ENCODE measurements at regions not wholly inside any gene's neighbourhood (a gene's known extent, or its start where the extent isn't known, plus 50 kb on each side); places are given as distances from the start of the nearest gene placed in this dataset.
A peak's percentile ranks its signal among the peaks of the same experiment; 100 is the strongest.

GRCh38 chr7:84677117-84677732 lies 482.6 kb upstream of the SEMA3A start:
- DNase-seq (ENCODE audit: low spot score), result no peak

- DNase-seq (ENCODE audit: low spot score), result peak; percentile 62
These were observed 481.0 kb upstream of the SEMA3A start for GRCh38 chr7:84675633-84676034.

GRCh38 chr7:84674236-84674913 lies 479.8 kb upstream of the SEMA3A start:
- peak; percentile 76 for DNase-seq (ENCODE audit: low spot score)

GRCh38 chr7:84669177-84669732 lies 474.7 kb upstream of the SEMA3A start:
- no peak for DNase-seq (ENCODE audit: low spot score)

GRCh38 chr7:84668116-84668515 lies 473.5 kb upstream of the SEMA3A start:
- no peak for DNase-seq (ENCODE audit: low spot score)

GRCh38 chr7:84666651-84667050 lies 472.1 kb upstream of the SEMA3A start:
- no peak for DNase-seq (ENCODE audit: low spot score)

GRCh38 chr7:84665339-84665738 lies 470.8 kb upstream of the SEMA3A start:
- no peak for DNase-seq (ENCODE audit: low spot score)

- no peak for DNase-seq (ENCODE audit: low spot score)
These were observed 470.0 kb upstream of the SEMA3A start for GRCh38 chr7:84664626-84665025.

GRCh38 chr7:84663224-84663623 lies 468.6 kb upstream of the SEMA3A start:
- no peak for DNase-seq (ENCODE audit: low spot score)

- DNase-seq (ENCODE audit: low spot score), result no peak
These were observed 463.7 kb upstream of the SEMA3A start for GRCh38 chr7:84658286-84658685.

- DNase-seq (ENCODE audit: low spot score), result no peak
These were observed 459.7 kb upstream of the SEMA3A start for GRCh38 chr7:84654273-84654672.

- no peak for DNase-seq (ENCODE audit: low spot score)
These were observed 457.3 kb upstream of the SEMA3A start for GRCh38 chr7:84651876-84652275.

GRCh38 chr7:84647797-84648757 lies 453.5 kb upstream of the SEMA3A start:
- peak; percentile 54 for DNase-seq (ENCODE audit: low spot score)

- DNase-seq (ENCODE audit: low spot score), result no peak
These were observed 448.0 kb upstream of the SEMA3A start for GRCh38 chr7:84642611-84643010.

GRCh38 chr7:84640637-84641036 lies 446.0 kb upstream of the SEMA3A start:
- DNase-seq (ENCODE audit: low spot score), result no peak

GRCh38 chr7:84638339-84638697 lies 443.7 kb upstream of the SEMA3A start:
- DNase-seq (ENCODE audit: low spot score), result no peak

- peak; percentile 93 for DNase-seq (ENCODE audit: low spot score)
These were observed 443.2 kb upstream of the SEMA3A start for GRCh38 chr7:84637568-84638338.

- DNase-seq (ENCODE audit: low spot score), result no peak
These were observed 437.3 kb upstream of the SEMA3A start for GRCh38 chr7:84631913-84632312.

- no peak for DNase-seq (ENCODE audit: low spot score)
These were observed 435.2 kb upstream of the SEMA3A start for GRCh38 chr7:84629640-84630318.

GRCh38 chr7:84629216-84629615 lies 434.6 kb upstream of the SEMA3A start:
- no peak for DNase-seq (ENCODE audit: low spot score)

GRCh38 chr7:84627250-84627649 lies 432.7 kb upstream of the SEMA3A start:
- no peak for DNase-seq (ENCODE audit: low spot score)
